ENCODE measurements at regions not wholly inside any gene's neighbourhood (a gene's known extent, or its start where the extent isn't known, plus 50 kb on each side); places are given as distances from the start of the nearest gene placed in this dataset.

DNA sequence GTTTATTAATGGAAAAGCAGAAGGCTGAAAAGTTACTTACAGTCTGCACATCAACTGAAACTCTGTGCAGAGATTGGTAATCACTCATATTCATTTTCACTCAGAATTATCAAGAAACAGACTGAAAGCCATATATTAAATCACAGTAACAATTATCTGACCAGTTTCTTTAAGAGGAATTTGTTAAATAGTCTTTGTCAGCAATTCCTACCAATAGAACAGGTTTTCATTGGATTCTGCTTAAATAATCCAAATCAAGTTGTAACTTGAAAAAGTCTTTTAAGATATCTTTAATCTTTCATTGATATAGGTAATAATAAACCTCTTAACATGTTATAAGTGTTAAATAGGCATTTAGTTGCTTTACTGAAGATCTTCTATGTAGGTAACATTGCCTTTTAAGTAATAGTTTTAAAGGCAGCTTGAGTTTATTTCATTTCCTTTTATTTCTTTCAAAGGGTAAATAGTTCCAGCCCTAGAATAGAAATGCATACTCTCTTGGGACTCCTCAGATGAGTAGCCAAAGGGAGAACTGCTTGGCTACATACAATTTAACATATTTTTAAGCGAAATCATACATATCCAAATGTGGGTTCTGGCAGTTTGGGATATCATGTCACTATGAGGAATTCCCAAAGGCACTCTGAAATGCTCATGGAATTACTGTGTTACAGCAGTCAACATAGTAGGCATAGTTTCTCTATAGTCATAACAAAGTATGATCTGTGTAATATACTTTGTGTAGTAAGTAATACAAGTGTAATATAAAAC is 326.0 kb upstream of the SPRY2 start:
- Histone ChIP-seq H3K27me3 (ENCODE audit: control insufficient read depth, insufficient read depth, low read length) (no peaks in the 10 kb centered on the region), H3K4me3 (ENCODE audit: low read depth, low read length) (no peak overlapping the region), H3K9ac (ENCODE audit: low read depth, low read length) (no peak overlapping the region), H3K9me3 (ENCODE audit: control insufficient read depth, insufficient read depth, low read length) (no peaks in the 10 kb centered on the region), H3K36me3 (ENCODE audit: control insufficient read depth, insufficient read depth, low read length) (no peaks in the 10 kb centered on the region), H3K4me1 (ENCODE audit: control insufficient read depth, insufficient read depth, low read length) (no peaks in the 10 kb centered on the region)

DNA sequence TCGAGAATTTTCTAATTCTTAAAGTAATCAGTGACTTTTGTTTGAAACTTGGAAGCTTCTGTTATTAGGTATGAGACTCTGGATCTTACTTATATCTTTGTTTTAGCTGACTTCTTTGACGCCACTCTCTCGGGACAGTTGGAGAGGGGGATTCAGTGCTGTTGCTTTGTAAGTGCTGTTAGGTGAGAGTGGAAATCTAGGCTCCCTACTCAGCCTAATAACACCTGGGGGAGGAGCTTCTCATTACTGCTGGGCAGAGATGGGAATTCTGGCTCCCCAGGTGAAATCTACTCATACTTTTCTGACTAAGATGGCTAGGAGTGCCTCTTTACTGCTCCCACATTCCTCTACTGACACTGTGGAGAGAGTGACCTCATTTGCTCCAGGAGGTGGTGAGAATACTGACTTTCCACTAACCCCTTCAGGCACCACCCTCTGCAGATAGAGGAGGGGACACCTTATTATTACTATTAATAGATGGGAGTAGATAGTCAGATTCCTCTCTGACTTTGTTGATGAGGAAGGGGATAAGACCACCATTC is 324.9 kb upstream of the SPRY2 start:
- H3K36me3 ChIP-seq (ENCODE audit: control insufficient read depth, insufficient read depth, low read length), result no peaks in the 10 kb centered on the region
- no peaks in the 10 kb centered on the region for H3K4me1 ChIP-seq (ENCODE audit: control insufficient read depth, insufficient read depth, low read length)
- no peak overlapping the region for H3K4me3 ChIP-seq (ENCODE audit: low read depth, low read length)
- H3K9ac ChIP-seq (ENCODE audit: low read depth, low read length), result no peak overlapping the region
- H3K27me3 ChIP-seq (ENCODE audit: control insufficient read depth, insufficient read depth, low read length), result no peaks in the 10 kb centered on the region
- no peaks in the 10 kb centered on the region for H3K9me3 ChIP-seq (ENCODE audit: control insufficient read depth, insufficient read depth, low read length)

DNA sequence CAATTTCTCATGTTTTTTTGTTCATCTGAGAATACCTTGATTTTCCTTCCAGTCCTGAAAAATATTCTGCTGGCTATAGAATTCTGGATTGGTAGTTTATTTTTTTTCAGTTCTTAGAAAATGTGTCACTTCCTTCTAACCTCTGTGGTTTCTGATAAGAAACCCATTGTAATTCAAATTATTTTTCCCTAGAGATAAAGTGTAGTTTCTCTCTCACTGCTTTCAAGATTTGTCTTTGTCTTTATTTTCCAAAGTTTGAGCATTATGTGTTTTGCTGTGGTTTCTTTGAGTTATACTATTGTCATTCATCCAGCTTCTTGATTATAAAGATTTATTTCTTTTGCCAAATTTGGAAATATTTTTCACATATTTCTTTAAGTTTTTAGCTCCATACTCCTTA is 324.0 kb upstream of the SPRY2 start:
- no peaks in the 10 kb centered on the region for H3K9me3 ChIP-seq (ENCODE audit: control insufficient read depth, insufficient read depth, low read length)
- no peak overlapping the region for H3K9ac ChIP-seq (ENCODE audit: low read depth, low read length)
- H3K36me3 ChIP-seq (ENCODE audit: control insufficient read depth, insufficient read depth, low read length), result no peaks in the 10 kb centered on the region
- no peak overlapping the region for H3K4me3 ChIP-seq (ENCODE audit: low read depth, low read length)
- H3K4me1 ChIP-seq (ENCODE audit: control insufficient read depth, insufficient read depth, low read length), result no peaks in the 10 kb centered on the region
- H3K27me3 ChIP-seq (ENCODE audit: control insufficient read depth, insufficient read depth, low read length), result no peaks in the 10 kb centered on the region

DNA sequence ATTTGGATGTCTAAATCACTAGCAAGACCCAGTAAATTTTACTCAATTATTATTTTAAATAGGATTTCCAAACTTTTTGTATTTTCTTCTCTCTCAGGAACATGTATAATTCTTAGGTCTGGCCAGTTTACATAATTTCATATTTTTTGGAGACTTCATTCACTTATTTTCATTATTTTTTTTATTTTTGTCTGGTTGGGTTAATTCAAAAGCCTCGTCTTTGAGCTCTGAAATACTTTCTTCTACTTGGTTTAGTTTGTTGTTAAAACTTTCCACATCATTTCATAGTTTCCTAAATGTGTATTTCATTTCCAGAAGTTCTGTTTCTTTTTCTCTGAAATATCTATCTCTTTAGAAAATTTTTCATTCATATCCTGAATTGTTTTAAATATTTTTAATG is 322.9 kb upstream of the SPRY2 start:
- H3K9me3 ChIP-seq (ENCODE audit: control insufficient read depth, insufficient read depth, low read length), result no peaks in the 10 kb centered on the region
- no peak overlapping the region for H3K4me3 ChIP-seq (ENCODE audit: low read depth, low read length)
- H3K4me1 ChIP-seq (ENCODE audit: control insufficient read depth, insufficient read depth, low read length), result no peaks in the 10 kb centered on the region
- no peaks in the 10 kb centered on the region for H3K27me3 ChIP-seq (ENCODE audit: control insufficient read depth, insufficient read depth, low read length)
- no peaks in the 10 kb centered on the region for H3K36me3 ChIP-seq (ENCODE audit: control insufficient read depth, insufficient read depth, low read length)
- no peak overlapping the region for H3K9ac ChIP-seq (ENCODE audit: low read depth, low read length)

DNA sequence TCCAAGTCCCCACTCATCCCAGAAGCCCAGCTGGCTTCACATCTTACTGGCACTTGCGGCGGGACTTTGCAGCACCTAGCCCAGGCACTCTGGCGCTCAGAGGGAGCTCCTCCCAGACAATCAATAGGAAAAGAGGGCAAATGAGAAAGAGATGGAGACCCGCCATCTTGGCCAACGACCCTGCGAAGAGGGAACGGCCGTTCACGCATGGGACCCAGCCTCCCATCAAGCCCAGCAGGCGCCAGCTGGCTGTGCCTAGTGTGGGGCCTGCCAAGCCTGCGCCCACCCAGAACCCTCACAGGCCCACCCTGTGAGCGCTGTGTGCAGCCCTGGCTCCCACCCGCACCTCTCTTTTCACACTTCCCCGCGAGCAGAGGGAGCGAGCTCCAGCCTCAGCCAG is 317.8 kb upstream of the SPRY2 start:
- Histone ChIP-seq H3K9ac (ENCODE audit: low read depth, low read length) (no peak overlapping the region), H3K9me3 (ENCODE audit: control insufficient read depth, insufficient read depth, low read length) (no peaks in the 10 kb centered on the region), H3K4me1 (ENCODE audit: control insufficient read depth, insufficient read depth, low read length) (no peaks in the 10 kb centered on the region), H3K36me3 (ENCODE audit: control insufficient read depth, insufficient read depth, low read length) (no peaks in the 10 kb centered on the region), H3K4me3 (ENCODE audit: low read depth, low read length) (no peak overlapping the region), H3K27me3 (ENCODE audit: control insufficient read depth, insufficient read depth, low read length) (no peaks in the 10 kb centered on the region)

DNA sequence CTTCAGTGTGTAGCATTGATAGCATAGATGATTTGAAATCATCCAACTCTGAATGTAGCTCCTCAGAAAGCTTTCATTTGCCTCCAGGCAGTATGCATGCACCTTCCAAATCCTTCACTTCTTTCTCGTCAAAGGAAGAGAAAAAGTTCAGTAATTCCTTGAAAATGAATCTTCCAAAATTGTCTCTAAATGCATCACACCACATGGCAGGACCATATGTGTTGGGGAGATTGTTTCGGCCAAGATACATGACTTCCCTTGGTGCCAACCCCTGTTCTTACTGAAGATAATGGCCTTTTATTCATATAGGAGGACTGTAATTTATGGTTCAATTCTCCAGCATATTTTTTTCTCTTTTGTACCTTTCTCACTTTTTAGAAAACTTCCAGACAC is 315.6 kb upstream of the SPRY2 start:
- Histone ChIP-seq H3K4me3 (ENCODE audit: low read depth, low read length) (no peak overlapping the region), H3K36me3 (ENCODE audit: control insufficient read depth, insufficient read depth, low read length) (no peaks in the 10 kb centered on the region), H3K9me3 (ENCODE audit: control insufficient read depth, insufficient read depth, low read length) (no peaks in the 10 kb centered on the region), H3K4me1 (ENCODE audit: control insufficient read depth, insufficient read depth, low read length) (no peaks in the 10 kb centered on the region), H3K27me3 (ENCODE audit: control insufficient read depth, insufficient read depth, low read length) (no peaks in the 10 kb centered on the region), H3K9ac (ENCODE audit: low read depth, low read length) (no peak overlapping the region)

DNA sequence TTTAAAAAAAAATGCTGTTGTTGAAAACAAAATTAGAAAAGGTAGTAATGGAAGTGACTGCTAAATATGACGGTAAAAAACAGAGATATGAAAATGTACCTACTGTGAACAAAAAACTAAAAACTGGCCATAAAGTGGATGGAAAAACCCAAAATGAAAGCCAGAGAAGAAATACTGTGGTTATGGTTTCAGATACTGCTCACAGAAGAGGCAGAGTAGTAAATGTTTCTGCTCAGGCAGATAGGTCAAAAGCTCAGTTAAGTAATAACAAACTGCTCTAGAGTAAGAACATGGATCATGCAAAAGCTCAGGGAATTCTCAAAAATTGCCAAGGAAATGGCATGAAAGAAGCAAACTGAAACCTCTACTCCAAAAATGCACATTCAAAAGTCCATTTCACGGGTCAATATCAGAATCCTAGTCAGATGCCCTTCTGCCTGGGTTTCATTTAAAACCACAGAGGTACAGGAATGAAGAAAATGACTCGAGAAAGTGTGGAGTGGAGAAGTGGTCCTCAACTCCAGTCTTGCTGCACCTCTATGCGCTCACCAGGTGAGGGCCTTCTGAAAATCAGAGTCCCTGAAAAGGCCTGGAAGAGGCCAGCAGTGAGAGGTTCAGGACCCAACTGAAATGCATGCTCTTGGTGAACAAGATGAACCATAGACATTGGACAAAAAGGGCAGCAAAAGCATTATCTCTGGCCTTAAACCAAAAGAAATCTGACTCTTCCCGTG is 315.0 kb upstream of the SPRY2 start:
- Histone ChIP-seq H3K4me1 (ENCODE audit: control insufficient read depth, insufficient read depth, low read length) (no peaks in the 10 kb centered on the region), H3K9ac (ENCODE audit: low read depth, low read length) (no peak overlapping the region), H3K27me3 (ENCODE audit: control insufficient read depth, insufficient read depth, low read length) (no peaks in the 10 kb centered on the region), H3K4me3 (ENCODE audit: low read depth, low read length) (no peak overlapping the region), H3K36me3 (ENCODE audit: control insufficient read depth, insufficient read depth, low read length) (no peaks in the 10 kb centered on the region), H3K9me3 (ENCODE audit: control insufficient read depth, insufficient read depth, low read length) (no peaks in the 10 kb centered on the region)

DNA sequence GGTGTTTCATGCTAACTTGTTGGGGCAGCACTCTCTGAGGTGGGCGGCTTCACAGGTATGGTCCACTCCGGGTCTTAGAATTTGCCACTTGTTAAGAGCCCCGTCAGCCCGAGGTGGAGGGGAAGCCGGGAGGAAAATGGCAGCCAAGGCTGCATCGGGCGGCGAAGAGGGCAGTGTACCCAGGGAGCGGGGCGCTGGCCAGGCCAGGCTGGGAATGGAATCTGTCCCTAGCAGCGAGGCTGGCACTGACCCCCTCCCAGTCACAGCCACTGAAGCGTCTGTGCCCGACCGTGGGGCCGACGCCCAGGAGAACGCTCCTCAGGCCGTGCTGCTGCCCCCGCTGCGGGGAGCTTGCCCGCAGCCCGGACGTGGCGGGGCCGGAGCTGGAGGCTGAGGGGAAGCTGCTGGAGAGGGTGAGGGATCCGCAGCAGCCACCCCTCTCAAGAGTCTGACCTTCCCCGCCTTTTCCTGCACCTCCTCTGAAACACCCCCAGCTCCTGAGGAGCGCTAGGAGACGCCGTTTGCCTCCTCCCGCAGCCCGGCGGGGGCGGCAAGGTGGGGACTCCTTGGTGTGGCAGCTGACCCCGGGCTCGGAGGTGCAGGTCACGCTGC is 313.8 kb upstream of the SPRY2 start:
- Histone ChIP-seq H3K4me1 (ENCODE audit: control insufficient read depth, insufficient read depth, low read length) (no peaks in the 10 kb centered on the region), H3K9me3 (ENCODE audit: control insufficient read depth, insufficient read depth, low read length) (no peaks in the 10 kb centered on the region), H3K27me3 (ENCODE audit: control insufficient read depth, insufficient read depth, low read length) (no peaks in the 10 kb centered on the region), H3K36me3 (ENCODE audit: control insufficient read depth, insufficient read depth, low read length) (no peaks in the 10 kb centered on the region), H3K9ac (ENCODE audit: low read depth, low read length) (no peak overlapping the region), H3K4me3 (ENCODE audit: low read depth, low read length) (no peak overlapping the region)

DNA sequence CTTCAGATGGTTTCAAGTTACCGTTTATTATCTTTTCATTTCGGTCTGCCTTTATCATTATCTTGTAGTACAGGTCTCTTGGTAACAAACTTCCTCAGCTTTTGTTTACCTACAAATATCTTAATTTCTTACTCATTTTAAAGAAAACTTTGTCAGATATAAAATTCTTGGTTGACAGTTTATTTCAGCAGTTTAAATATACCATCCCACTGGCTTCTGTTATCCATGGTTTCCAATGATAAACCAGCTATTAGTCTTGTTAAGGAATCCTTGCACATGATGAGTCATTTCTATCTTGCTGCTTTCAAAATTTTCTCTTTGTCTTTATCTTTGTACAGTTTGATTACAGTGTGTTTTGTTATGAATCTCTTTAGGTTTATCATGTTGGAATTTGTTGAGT is 308.3 kb upstream of the SPRY2 start:
- Histone ChIP-seq H3K9me3 (ENCODE audit: control insufficient read depth, insufficient read depth, low read length) (no peaks in the 10 kb centered on the region), H3K27me3 (ENCODE audit: control insufficient read depth, insufficient read depth, low read length) (no peaks in the 10 kb centered on the region), H3K4me3 (ENCODE audit: low read depth, low read length) (no peak overlapping the region), H3K4me1 (ENCODE audit: control insufficient read depth, insufficient read depth, low read length) (no peaks in the 10 kb centered on the region), H3K9ac (ENCODE audit: low read depth, low read length) (no peak overlapping the region), H3K36me3 (ENCODE audit: control insufficient read depth, insufficient read depth, low read length) (no peaks in the 10 kb centered on the region)

DNA sequence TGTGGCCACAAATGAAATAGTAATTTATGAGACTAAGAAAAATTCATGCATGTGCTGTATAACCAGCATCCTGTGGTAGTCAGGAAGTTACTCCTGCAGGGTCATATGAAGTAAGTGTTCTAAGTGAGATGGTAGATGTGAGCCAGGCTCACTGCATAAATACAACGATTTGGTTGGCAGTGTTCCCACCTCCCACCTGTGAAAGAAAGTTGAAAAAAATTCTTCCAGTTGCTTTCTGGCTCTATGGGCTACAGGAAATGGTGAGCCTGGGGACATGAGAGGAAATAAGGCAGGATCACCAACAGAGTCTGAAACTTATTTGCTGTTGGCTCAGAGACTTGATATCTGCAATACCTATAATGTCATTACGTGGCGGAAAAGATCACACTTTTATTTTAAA is 301.7 kb upstream of the SPRY2 start:
- no peak overlapping the region for H3K4me3 ChIP-seq (ENCODE audit: low read depth, low read length)
- H3K4me1 ChIP-seq (ENCODE audit: control insufficient read depth, insufficient read depth, low read length), result no peaks in the 10 kb centered on the region
- H3K27me3 ChIP-seq (ENCODE audit: control insufficient read depth, insufficient read depth, low read length), result no peaks in the 10 kb centered on the region
- no peaks in the 10 kb centered on the region for H3K36me3 ChIP-seq (ENCODE audit: control insufficient read depth, insufficient read depth, low read length)
- H3K9ac ChIP-seq (ENCODE audit: low read depth, low read length), result no peak overlapping the region
- no peaks in the 10 kb centered on the region for H3K9me3 ChIP-seq (ENCODE audit: control insufficient read depth, insufficient read depth, low read length)

DNA sequence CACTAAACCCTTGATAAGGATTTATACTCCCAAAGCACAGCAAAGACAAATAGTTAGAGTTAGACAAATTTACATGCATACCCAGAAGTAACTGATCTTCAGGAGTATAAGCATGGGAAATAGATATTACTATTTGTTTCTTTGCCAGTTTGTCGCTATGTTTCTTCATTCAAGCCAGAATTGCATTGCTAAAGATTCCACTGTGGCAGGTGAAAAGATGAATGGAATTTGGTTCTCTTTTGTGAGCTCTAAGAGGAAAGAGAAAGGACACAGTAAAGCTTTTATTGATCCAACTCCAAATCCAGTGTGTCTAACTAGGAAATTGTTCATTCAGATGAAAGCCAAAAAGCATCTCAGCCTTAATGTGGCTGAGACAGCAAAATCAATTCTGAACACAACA is 292.3 kb upstream of the SPRY2 start:
- H3K36me3 ChIP-seq (ENCODE audit: control insufficient read depth, insufficient read depth, low read length), result no peaks in the 10 kb centered on the region
- H3K27me3 ChIP-seq (ENCODE audit: control insufficient read depth, insufficient read depth, low read length), result no peaks in the 10 kb centered on the region
- no peak overlapping the region for H3K4me3 ChIP-seq (ENCODE audit: low read depth, low read length)
- no peaks in the 10 kb centered on the region for H3K9me3 ChIP-seq (ENCODE audit: control insufficient read depth, insufficient read depth, low read length)
- H3K9ac ChIP-seq (ENCODE audit: low read depth, low read length), result no peak overlapping the region
- no peaks in the 10 kb centered on the region for H3K4me1 ChIP-seq (ENCODE audit: control insufficient read depth, insufficient read depth, low read length)

DNA sequence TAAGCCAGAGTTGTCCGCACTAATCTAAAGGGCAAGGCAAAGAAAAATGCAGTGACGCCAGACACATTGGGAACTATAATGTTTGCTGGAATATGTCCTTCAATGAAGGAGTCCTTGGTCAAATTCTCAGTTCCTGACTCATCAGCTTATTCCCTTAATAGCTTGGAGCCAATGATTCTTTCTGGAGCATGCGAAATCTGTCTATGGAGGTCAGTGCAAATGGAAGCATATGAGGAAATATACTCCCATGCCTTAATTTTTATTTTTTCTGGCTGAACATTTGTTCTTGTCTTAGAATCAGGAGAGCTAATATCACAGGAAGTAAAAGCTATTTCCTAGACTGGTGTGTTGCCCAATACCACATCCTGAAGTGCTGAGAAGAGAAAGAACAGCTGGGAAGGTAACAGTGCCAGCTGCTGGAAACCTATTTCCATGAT is 289.8 kb upstream of the SPRY2 start:
- Histone ChIP-seq H3K4me1 (ENCODE audit: control insufficient read depth, insufficient read depth, low read length) (no peaks in the 10 kb centered on the region), H3K4me3 (ENCODE audit: low read depth, low read length) (no peak overlapping the region), H3K27me3 (ENCODE audit: control insufficient read depth, insufficient read depth, low read length) (no peaks in the 10 kb centered on the region), H3K36me3 (ENCODE audit: control insufficient read depth, insufficient read depth, low read length) (no peaks in the 10 kb centered on the region), H3K9me3 (ENCODE audit: control insufficient read depth, insufficient read depth, low read length) (no peaks in the 10 kb centered on the region), H3K9ac (ENCODE audit: low read depth, low read length) (no peak overlapping the region)
